Liver (tissue), 7 donors: ENCODE measurements at regions not wholly inside any gene's neighbourhood (a gene's known extent, or its start where the extent isn't known, plus 50 kb on each side); places are given as distances from the start of the nearest gene placed in this dataset.

ENCODE experiments used
- DNase-seq: peaks from one replicate; pipeline ENCODE4 v3.0.0-alpha.2; 2017; ENCODE audit warnings: low spot score
- H3K27ac ChIP-seq, 2 donors: one replicate each; pipeline ENCODE4 v1.7.0; 2013; ENCODE audit warnings: inconsistent platforms in 2 of 2, low read length in 2 of 2, control low read depth in 1 of 2, low read depth in 1 of 2, mild to moderate bottlenecking in 1 of 2
- H3K27me3 ChIP-seq, 4 donors: one replicate each; pipeline versions ENCODE4 v1.6.1 to v1.7.0; 2013; ENCODE audit warnings: low read length in 3 of 4, inconsistent platforms in 1 of 4, mild to moderate bottlenecking in 1 of 4, moderate library complexity in 1 of 4; ENCODE audit not compliant: control insufficient read depth in 4 of 4, insufficient read depth in 4 of 4
- H3K36me3 ChIP-seq, 4 donors: one replicate each; pipeline versions ENCODE4 v1.6.1 to v1.7.0; 2013; ENCODE audit warnings: low read length in 3 of 4, mild to moderate bottlenecking in 3 of 4, low read depth in 1 of 4, moderate library complexity in 1 of 4; ENCODE audit not compliant: control insufficient read depth in 4 of 4, insufficient read depth in 3 of 4
- H3K4me1 ChIP-seq, 4 donors: one replicate each; pipeline versions ENCODE4 v1.6.1 to v1.7.0; 2013; ENCODE audit warnings: low read length in 3 of 4, mild to moderate bottlenecking in 3 of 4, moderate library complexity in 1 of 4; ENCODE audit not compliant: control insufficient read depth in 4 of 4, insufficient read depth in 4 of 4
- H3K4me3 ChIP-seq, 3 donors: one replicate each; pipeline versions ENCODE4 v1.6.1 to v1.7.0; 2013; ENCODE audit warnings: low read length in 3 of 3, control low read depth in 1 of 3, low read depth in 1 of 3, mild to moderate bottlenecking in 1 of 3
- H3K9ac ChIP-seq, 2 donors: one replicate each; pipeline ENCODE4 v1.7.0; 2013; ENCODE audit warnings: low read length in 2 of 2, mild to moderate bottlenecking in 2 of 2, moderate library complexity in 2 of 2, control low read depth in 1 of 2, low read depth in 1 of 2
- H3K9me3 ChIP-seq, 4 donors: one replicate each; pipeline versions ENCODE4 v1.6.1 to v1.7.0; 2013; ENCODE audit warnings: low read length in 3 of 4; ENCODE audit not compliant: control insufficient read depth in 4 of 4
- ATF3 ChIP-seq: IDR thresholded peaks from 2 replicates; pipeline ENCODE4 v1.6.1; 2016; ENCODE audit warnings: antibody characterized with exemption
- EGR1 ChIP-seq, 2 donors: IDR thresholded peaks; 2 replicates each; pipeline ENCODE4 v1.6.1; 2016 to 2018; ENCODE audit warnings: antibody characterized with exemption in 2 of 2, low read depth in 2 of 2
- FOXA1 ChIP-seq: IDR thresholded peaks from 2 replicates; pipeline ENCODE4 v1.6.1; 2016; ENCODE audit warnings: antibody characterized with exemption
- GABPA ChIP-seq, 2 donors: IDR thresholded peaks in 1 of 2; conservative IDR thresholded peaks in 1 of 2; 2 replicates each; pipeline ENCODE4 v1.6.1; 2016; ENCODE audit warnings: antibody characterized with exemption in 2 of 2, mild to moderate bottlenecking in 1 of 2, moderate library complexity in 1 of 2
- HNF4A ChIP-seq, 2 donors: conservative IDR thresholded peaks; 2 replicates each; pipeline ENCODE4 v1.6.1; 2016; ENCODE audit warnings: antibody characterized with exemption in 2 of 2, mild to moderate bottlenecking in 2 of 2
- HNF4G ChIP-seq: IDR thresholded peaks from 2 replicates; pipeline ENCODE4 v1.6.1; 2016; ENCODE audit warnings: antibody characterized with exemption
- JUND ChIP-seq, 2 donors: IDR thresholded peaks; 2 replicates each; pipeline ENCODE4 v1.6.1; 2016; ENCODE audit warnings: antibody characterized with exemption in 2 of 2
- MAX ChIP-seq: IDR thresholded peaks from 2 replicates; pipeline ENCODE4 v1.6.1; 2016; ENCODE audit warnings: antibody characterized with exemption
- NR2F2 ChIP-seq: IDR thresholded peaks from 2 replicates; pipeline ENCODE4 v1.6.1; 2016; ENCODE audit warnings: antibody characterized with exemption
- RAD21 ChIP-seq, 2 donors: IDR thresholded peaks; 2 replicates each; pipeline ENCODE4 v1.6.1; 2016; ENCODE audit warnings: antibody characterized with exemption in 2 of 2, mild to moderate bottlenecking in 2 of 2
- REST ChIP-seq: IDR thresholded peaks from 2 replicates; pipeline ENCODE4 v1.6.1; 2016; ENCODE audit warnings: antibody characterized with exemption, mild to moderate bottlenecking
- RXRA ChIP-seq, 2 donors: IDR thresholded peaks; 2 replicates each; pipeline ENCODE4 v1.6.1; 2017 to 2018; ENCODE audit warnings: antibody characterized with exemption in 2 of 2, mild to moderate bottlenecking in 1 of 2
- SP1 ChIP-seq: IDR thresholded peaks from 2 replicates; pipeline ENCODE4 v1.6.1; 2018; ENCODE audit warnings: antibody characterized with exemption, mild to moderate bottlenecking
- TAF1 ChIP-seq: conservative IDR thresholded peaks from 2 replicates; pipeline ENCODE4 v1.6.1; 2016; ENCODE audit warnings: antibody characterized with exemption, mild to moderate bottlenecking
- ZBTB33 ChIP-seq: IDR thresholded peaks from 2 replicates; pipeline ENCODE4 v1.6.1; 2016; ENCODE audit warnings: antibody characterized with exemption
- WGBS: extraction: QIAGEN DNeasy Blood & Tissue Kit; methylation state at CpG from one replicate; pipeline ENCODE4 v1.1.7; 2013; 5-methylcytosine and 5-hydroxymethylcytosine counted together
- donor health status: healthy.
- donor health status: healthy.
- donor health status: healthy.
- donor health status: healthy.

GRCh38 chr22:44413211-44413610, 84.8 kb downstream of the RTL6 start:
- Histone ChIP-seq H3K4me3 (no peak overlapping the region), H3K4me1 (peaks cover 0 to 2% (median 0%) of the 10 kb centered on the region in 4 donors), H3K27ac (no peak overlapping the region), H3K9ac (no peak overlapping the region), H3K9me3 (no peaks in the 10 kb centered on the region), H3K27me3 (peaks cover 0 to 3% (median 1%) of the 10 kb centered on the region in 4 donors), H3K36me3 (no peaks in the 10 kb centered on the region)
- 86% methylated on average over 11 of the region's 11 CpGs for WGBS
- TF ChIP-seq GABPA (IDR thresholded peaks at IDR 0.05 in 1 of 2, conservative IDR thresholded peaks at IDR 0.05 in 1 of 2) (no peak), EGR1 (IDR thresholded peaks at IDR 0.05; ENCODE audit: low read depth in 2 of 2) (no peak), NR2F2 (no peak), TAF1 (no peak), ATF3 (no peak), HNF4A (conservative IDR thresholded peaks at IDR 0.05) (no peak), HNF4G (no peak), RAD21 (IDR thresholded peaks at IDR 0.05) (no peak), RXRA (IDR thresholded peaks at IDR 0.05) (no peak)
- no peak for DNase-seq

GRCh38 chr22:44412136-44412731, 85.8 kb downstream of the RTL6 start:
- no peaks in the 10 kb centered on the region for H3K9me3 ChIP-seq
- H3K4me3 ChIP-seq: no peak overlapping the region
- WGBS: 78% methylated on average over 19 of the region's 19 CpGs
- no peak overlapping the region for H3K27ac ChIP-seq
- peaks cover 0 to 2% (median 0%) of the 10 kb centered on the region in 4 donors for H3K4me1 ChIP-seq
- TF ChIP-seq NR2F2: no peak
- no peak for TF ChIP-seq ATF3
- no peak for TF ChIP-seq MAX
- TF ChIP-seq ZBTB33: no peak
- no peak for TF ChIP-seq JUND (IDR thresholded peaks at IDR 0.05)
- TF ChIP-seq FOXA1: no peak
- no peak for TF ChIP-seq REST
- TF ChIP-seq EGR1 (IDR thresholded peaks at IDR 0.05; ENCODE audit: low read depth in 2 of 2): no peak
- no peak for TF ChIP-seq SP1
- TF ChIP-seq RXRA (IDR thresholded peaks at IDR 0.05): no peak
- peaks cover 0 to 3% (median 1%) of the 10 kb centered on the region in 4 donors for H3K27me3 ChIP-seq
- no peaks in the 10 kb centered on the region for H3K36me3 ChIP-seq
- H3K9ac ChIP-seq: no peak overlapping the region
- no peak for DNase-seq
